ENCODE measurements at regions not wholly inside any gene's neighbourhood (a gene's known extent, or its start where the extent isn't known, plus 50 kb on each side); places are given as distances from the start of the nearest gene placed in this dataset.
"Not testable (repeated sequence)": the region's sequence is repeated elsewhere in the genome, so short reads cannot be mapped to it uniquely, and the experiment has no call there.

GRCh38 chr21:17101696-17102095 lies 411.1 kb upstream of the CXADR start:
- H3K9me3 ChIP-seq (ENCODE audit: low read depth, low read length): no peaks in the 10 kb centered on the region
- DNase-seq (ENCODE audit: low read depth, low spot score): no peak
- H3K36me3 ChIP-seq (ENCODE audit: insufficient read depth, low read length): no peaks in the 10 kb centered on the region
- H3K4me3 ChIP-seq: no peak overlapping the region
- TF ChIP-seq FOXP2 (optimal IDR thresholded peaks at IDR 0.05; ENCODE audit: control extremely low read depth, extremely low read length, insufficient read depth) (no peak), POLR2AphosphoS5 (IDR thresholded peaks at IDR 0.05; ENCODE audit: borderline replicate concordance, low read depth, low read length) (no peak), EZH2 (IDR thresholded peaks at IDR 0.05) (no peak)
- H3K9ac ChIP-seq (ENCODE audit: insufficient read length): no peak overlapping the region
- no peak overlapping the region for H3K27ac ChIP-seq

GRCh38 chr21:17105932-17106331 lies 406.9 kb upstream of the CXADR start:
- H3K36me3 ChIP-seq (ENCODE audit: insufficient read depth, low read length): no peaks in the 10 kb centered on the region
- no peaks in the 10 kb centered on the region for H3K9me3 ChIP-seq (ENCODE audit: low read depth, low read length)
- H3K27ac ChIP-seq: no peak overlapping the region
- TF ChIP-seq POLR2AphosphoS5 (IDR thresholded peaks at IDR 0.05; ENCODE audit: borderline replicate concordance, low read depth, low read length) (no peak), FOXP2 (optimal IDR thresholded peaks at IDR 0.05; ENCODE audit: control extremely low read depth, extremely low read length, insufficient read depth) (no peak)
- no peak overlapping the region for H3K9ac ChIP-seq (ENCODE audit: insufficient read length)
- no peak overlapping the region for H3K4me3 ChIP-seq
- DNase-seq (ENCODE audit: low read depth, low spot score): no peak

GRCh38 chr21:17114045-17114444 lies 398.8 kb upstream of the CXADR start:
- Histone ChIP-seq H3K9ac (ENCODE audit: insufficient read length) (no peak overlapping the region), H3K9me3 (ENCODE audit: low read depth, low read length) (no peaks in the 10 kb centered on the region), H3K4me3 (no peak overlapping the region), H3K27ac (no peak overlapping the region), H3K36me3 (ENCODE audit: insufficient read depth, low read length) (no peaks in the 10 kb centered on the region)
- no peak for DNase-seq (ENCODE audit: low read depth, low spot score)
- TF ChIP-seq POLR2AphosphoS5 (IDR thresholded peaks at IDR 0.05; ENCODE audit: borderline replicate concordance, low read depth, low read length) (no peak), EZH2 (IDR thresholded peaks at IDR 0.05) (no peak), FOXP2 (optimal IDR thresholded peaks at IDR 0.05; ENCODE audit: control extremely low read depth, extremely low read length, insufficient read depth) (no peak)

- DNase-seq (ENCODE audit: low read depth, low spot score): no peak
- Histone ChIP-seq H3K9ac (ENCODE audit: insufficient read length) (no peak overlapping the region), H3K9me3 (ENCODE audit: low read depth, low read length) (no peaks in the 10 kb centered on the region), H3K36me3 (ENCODE audit: insufficient read depth, low read length) (no peaks in the 10 kb centered on the region), H3K4me3 (no peak overlapping the region), H3K27ac (no peak overlapping the region)
- TF ChIP-seq POLR2AphosphoS5 (IDR thresholded peaks at IDR 0.05; ENCODE audit: borderline replicate concordance, low read depth, low read length): no peak
- no peak for TF ChIP-seq EZH2 (IDR thresholded peaks at IDR 0.05)
- TF ChIP-seq FOXP2 (optimal IDR thresholded peaks at IDR 0.05; ENCODE audit: control extremely low read depth, extremely low read length, insufficient read depth): no peak
Measured at GRCh38 chr21:17118638-17119384, 394.0 kb upstream of the CXADR start.

- Histone ChIP-seq H3K9ac (ENCODE audit: insufficient read length) (no peak overlapping the region), H3K27ac (no peak overlapping the region), H3K36me3 (ENCODE audit: insufficient read depth, low read length) (no peaks in the 10 kb centered on the region), H3K9me3 (ENCODE audit: low read depth, low read length) (no peaks in the 10 kb centered on the region), H3K4me3 (no peak overlapping the region)
- TF ChIP-seq EZH2 (IDR thresholded peaks at IDR 0.05): no peak
- TF ChIP-seq POLR2AphosphoS5 (IDR thresholded peaks at IDR 0.05; ENCODE audit: borderline replicate concordance, low read depth, low read length): no peak
- no peak for TF ChIP-seq FOXP2 (optimal IDR thresholded peaks at IDR 0.05; ENCODE audit: control extremely low read depth, extremely low read length, insufficient read depth)
- DNase-seq (ENCODE audit: low read depth, low spot score): no peak
Measured at GRCh38 chr21:17119466-17120297, 393.2 kb upstream of the CXADR start.

- not testable (repeated sequence) for DNase-seq (ENCODE audit: low read depth, low spot score); H3K27ac ChIP-seq; H3K9me3 ChIP-seq (ENCODE audit: low read depth, low read length); H3K36me3 ChIP-seq (ENCODE audit: insufficient read depth, low read length); H3K9ac ChIP-seq (ENCODE audit: insufficient read length); H3K4me3 ChIP-seq
Measured at GRCh38 chr21:17127395-17127794, 385.4 kb upstream of the CXADR start.

GRCh38 chr21:17128132-17128531 lies 384.7 kb upstream of the CXADR start:
- H3K4me3 ChIP-seq: no peak overlapping the region
- no peak overlapping the region for H3K27ac ChIP-seq
- no peak overlapping the region for H3K9ac ChIP-seq (ENCODE audit: insufficient read length)
- no peak for DNase-seq (ENCODE audit: low read depth, low spot score)
- H3K9me3 ChIP-seq (ENCODE audit: low read depth, low read length): no peaks in the 10 kb centered on the region
- TF ChIP-seq POLR2AphosphoS5 (IDR thresholded peaks at IDR 0.05; ENCODE audit: borderline replicate concordance, low read depth, low read length) (no peak), EZH2 (IDR thresholded peaks at IDR 0.05) (no peak), FOXP2 (optimal IDR thresholded peaks at IDR 0.05; ENCODE audit: control extremely low read depth, extremely low read length, insufficient read depth) (no peak)
- H3K36me3 ChIP-seq (ENCODE audit: insufficient read depth, low read length): no peaks in the 10 kb centered on the region

GRCh38 chr21:17139159-17139558 lies 373.7 kb upstream of the CXADR start:
- H3K4me3 ChIP-seq: not testable (repeated sequence)

GRCh38 chr21:17139696-17140095 lies 373.1 kb upstream of the CXADR start:
- Histone ChIP-seq H3K4me3 (no peak overlapping the region), H3K36me3 (ENCODE audit: insufficient read depth, low read length) (no peaks in the 10 kb centered on the region), H3K27ac (no peak overlapping the region), H3K9me3 (ENCODE audit: low read depth, low read length) (no peaks in the 10 kb centered on the region), H3K9ac (ENCODE audit: insufficient read length) (no peak overlapping the region)
- DNase-seq (ENCODE audit: low read depth, low spot score): no peak
- TF ChIP-seq FOXP2 (optimal IDR thresholded peaks at IDR 0.05; ENCODE audit: control extremely low read depth, extremely low read length, insufficient read depth) (no peak), EZH2 (IDR thresholded peaks at IDR 0.05) (no peak), POLR2AphosphoS5 (IDR thresholded peaks at IDR 0.05; ENCODE audit: borderline replicate concordance, low read depth, low read length) (no peak)

More at GRCh38 chr21:17139159-17139558, 373.7 kb upstream of the CXADR start:
- not testable (repeated sequence) for H3K9ac ChIP-seq (ENCODE audit: insufficient read length); H3K9me3 ChIP-seq (ENCODE audit: low read depth, low read length); DNase-seq (ENCODE audit: low read depth, low spot score); H3K27ac ChIP-seq; H3K36me3 ChIP-seq (ENCODE audit: insufficient read depth, low read length)

Data from SK-N-MC (cell line).